Endothelial cell of umbilical vein (primary cell): ENCODE measurements at regions not wholly inside any gene's neighbourhood (a gene's known extent, or its start where the extent isn't known, plus 50 kb on each side); places are given as distances from the start of the nearest gene placed in this dataset.

ENCODE experiments used
- BruUV-seq: library from RNA; stranded (reverse); fragments of 400-500 nt; replicated peaks from 2 replicates; lab custom pipeline; 2021; lab: Mats Ljungman, UMichigan
- CTCF ChIA-PET: fragments of 300-600, 350-600 bp; sonication (Branson Sonifier 250); formaldehyde crosslinking; loops from one replicate; lab custom pipeline; 2021; ENCODE audit warnings: antibody characterized with exemption, inconsistent platforms; lab: Charles Lee
- POLR2A ChIA-PET: fragments of 300-600, 350-600 bp; sonication (Branson Sonifier 250); formaldehyde crosslinking; loops from one replicate; lab custom pipeline; 2021; ENCODE audit warnings: antibody characterized with exemption, inconsistent platforms; lab: Charles Lee
- DNase-seq: peaks from one replicate; pipeline ENCODE4 v3.0.0-alpha.2; 2011; ENCODE audit warnings: low read depth, low spot score
- FAIRE-seq: peaks from 2 replicates; lab custom pipeline; 2011; peaks lifted over from hg19 to GRCh38; lab: Jason Lieb, UNC
- H2AFZ ChIP-seq: 2 replicates; pipeline ENCODE4 v1.6.0; 2012; ENCODE audit warnings: low read depth, low read length, control low read depth, inconsistent platforms
- H3K27ac ChIP-seq: 2 replicates; pipeline ENCODE4 v1.5.1; 2011; ENCODE audit warnings: low read depth, mild to moderate bottlenecking, control low read depth, low read length, moderate library complexity; ENCODE audit not compliant: insufficient read depth
- H3K27me3 ChIP-seq, 2 experiments: 2 replicates each; pipeline versions ENCODE4 v1.6.0 to v1.6.1; 2011; ENCODE audit warnings: low read length in 2 of 2, mixed read lengths in 1 of 2; ENCODE audit not compliant: control insufficient read depth in 2 of 2, insufficient read depth in 2 of 2
- H3K36me3 ChIP-seq, 2 experiments: 2 replicates in 1 of 2; 3 replicates in 1 of 2; pipeline ENCODE4 v1.5.1; 2011; ENCODE audit warnings: low read length in 2 of 2, mild to moderate bottlenecking in 1 of 2, moderate library complexity in 1 of 2; ENCODE audit not compliant: control insufficient read depth in 2 of 2, insufficient read depth in 2 of 2; ENCODE audit errors: extremely low read depth in 1 of 2
- H3K4me1 ChIP-seq: 3 replicates; pipeline ENCODE4 v1.5.1; 2011; ENCODE audit warnings: mild to moderate bottlenecking, low read length; ENCODE audit not compliant: control insufficient read depth, insufficient read depth; ENCODE audit errors: extremely low read depth
- H3K4me2 ChIP-seq: 2 replicates; pipeline ENCODE4 v1.6.1; 2011; ENCODE audit warnings: low read length, control low read depth, mixed read lengths; ENCODE audit not compliant: insufficient read depth
- H3K4me3 ChIP-seq, 3 experiments: fragments of 200-600 bp in 1 of 3; sonication (generic), shearing (Covaris generic) in 1 of 3; replicated peaks in 1 of 3; 2 replicates each; pipeline ENCODE4 v1.5.1; 2011 to 2016; ENCODE audit warnings: control low read depth in 3 of 3, low read length in 3 of 3, mild to moderate bottlenecking in 2 of 3, inconsistent platforms in 1 of 3, low read depth in 1 of 3, moderate library complexity in 1 of 3; ENCODE audit not compliant: insufficient read depth in 1 of 3
- H3K79me2 ChIP-seq: 2 replicates; pipeline ENCODE4 v1.6.0; 2012; ENCODE audit warnings: low read length, inconsistent platforms; ENCODE audit not compliant: control insufficient read depth, insufficient read depth
- H3K9ac ChIP-seq: replicated peaks from 2 replicates; pipeline ENCODE3; 2011; ENCODE audit warnings: low read length, control low read depth; ENCODE audit not compliant: insufficient read depth; ENCODE audit errors: extremely low read depth
- H3K9me1 ChIP-seq: replicated peaks from 3 replicates; pipeline ENCODE4 v1.6.0; 2011; ENCODE audit warnings: mild to moderate bottlenecking, low read length; ENCODE audit not compliant: control insufficient read depth, insufficient read depth; ENCODE audit errors: extremely low read depth
- H3K9me3 ChIP-seq: replicated peaks from 2 replicates; pipeline ENCODE4 v1.5.1; 2012; ENCODE audit warnings: low read length, inconsistent platforms; ENCODE audit not compliant: control insufficient read depth, insufficient read depth
- H4K20me1 ChIP-seq: replicated peaks from 2 replicates; pipeline ENCODE3; 2011; ENCODE audit warnings: mild to moderate bottlenecking, low read length; ENCODE audit not compliant: control insufficient read depth, insufficient read depth; ENCODE audit errors: extremely low read depth
- FOS ChIP-seq: IDR thresholded peaks from 2 replicates; pipeline ENCODE4 v1.6.1; 2011; ENCODE audit warnings: mild to moderate bottlenecking, low read length, moderate library complexity, borderline replicate concordance; ENCODE audit not compliant: insufficient read depth
- GATA2 ChIP-seq: IDR thresholded peaks from 2 replicates; pipeline ENCODE4 v1.7.0; 2011; ENCODE audit warnings: low read depth, mild to moderate bottlenecking, moderate library complexity, mixed read lengths, low read length; ENCODE audit not compliant: insufficient read length, insufficient read depth
- JUN ChIP-seq: IDR thresholded peaks from 2 replicates; pipeline ENCODE4 v1.6.1; 2011; ENCODE audit warnings: borderline replicate concordance, low read depth; ENCODE audit not compliant: insufficient read length, insufficient read depth
- dilution Hi-C: fragments of 300-500 bp; cut with MboI; formaldehyde crosslinking; loops from one replicate; pipeline ENCODE4 v1.15.0; 2019; ENCODE audit warnings: low sequenced_read_pairs; ENCODE audit not compliant: extremely low pct_ligation_motif_present
- intact Hi-C: fragments of 100-400 bp; cut with micrococcal nuclease; formaldehyde crosslinking; loops from one replicate; pipeline ENCODE4 v1.10.0; 2022
- TF ChIP-seq, protein P1 (sequence below), 2 donors: IDR thresholded peaks; 1 replicate in 1 of 2; 2 replicates in 1 of 2; pipeline ENCODE4 v1.5.1; 2011; ENCODE audit warnings: low read length in 2 of 2, mild to moderate bottlenecking in 2 of 2, moderate library complexity in 2 of 2, control low read depth in 1 of 2, inconsistent platforms in 1 of 2, low read depth in 1 of 2; ENCODE audit not compliant: insufficient read depth in 1 of 2; ENCODE audit errors: extremely low read depth in 1 of 2
- TF ChIP-seq, protein P2 (sequence below): IDR thresholded peaks from 2 replicates; pipeline ENCODE4 v1.6.1; 2011; ENCODE audit not compliant: insufficient read depth, insufficient read length

DNA sequence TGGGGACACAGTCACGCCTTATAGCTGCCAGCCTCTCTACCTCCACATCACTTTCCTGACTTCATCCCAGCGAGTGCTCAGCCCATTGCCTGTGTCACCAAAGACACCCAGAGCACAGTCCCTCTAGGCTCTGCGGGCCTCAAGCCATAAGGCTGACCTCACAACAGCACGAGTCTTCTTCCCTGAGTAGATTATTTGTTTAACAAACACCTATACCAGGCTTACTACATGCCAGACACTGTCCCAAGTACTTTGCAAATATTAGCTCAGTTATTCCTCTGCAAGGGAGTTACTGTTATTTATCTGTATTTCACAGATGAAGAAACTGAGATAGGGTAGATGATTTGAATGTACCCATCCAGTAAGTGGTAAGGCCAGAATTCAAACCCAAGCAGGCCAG, 504.3 kb downstream of the COG6 start:
- no peak overlapping the region for H2AFZ ChIP-seq
- TF ChIP-seq, protein P1, sequence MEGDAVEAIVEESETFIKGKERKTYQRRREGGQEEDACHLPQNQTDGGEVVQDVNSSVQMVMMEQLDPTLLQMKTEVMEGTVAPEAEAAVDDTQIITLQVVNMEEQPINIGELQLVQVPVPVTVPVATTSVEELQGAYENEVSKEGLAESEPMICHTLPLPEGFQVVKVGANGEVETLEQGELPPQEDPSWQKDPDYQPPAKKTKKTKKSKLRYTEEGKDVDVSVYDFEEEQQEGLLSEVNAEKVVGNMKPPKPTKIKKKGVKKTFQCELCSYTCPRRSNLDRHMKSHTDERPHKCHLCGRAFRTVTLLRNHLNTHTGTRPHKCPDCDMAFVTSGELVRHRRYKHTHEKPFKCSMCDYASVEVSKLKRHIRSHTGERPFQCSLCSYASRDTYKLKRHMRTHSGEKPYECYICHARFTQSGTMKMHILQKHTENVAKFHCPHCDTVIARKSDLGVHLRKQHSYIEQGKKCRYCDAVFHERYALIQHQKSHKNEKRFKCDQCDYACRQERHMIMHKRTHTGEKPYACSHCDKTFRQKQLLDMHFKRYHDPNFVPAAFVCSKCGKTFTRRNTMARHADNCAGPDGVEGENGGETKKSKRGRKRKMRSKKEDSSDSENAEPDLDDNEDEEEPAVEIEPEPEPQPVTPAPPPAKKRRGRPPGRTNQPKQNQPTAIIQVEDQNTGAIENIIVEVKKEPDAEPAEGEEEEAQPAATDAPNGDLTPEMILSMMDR (IDR thresholded peaks at IDR 0.05; ENCODE audit: extremely low read depth in 1 of 2, insufficient read depth in 1 of 2, low read depth in 1 of 2, low read length in 2 of 2), result no peak
- TF ChIP-seq GATA2 (no peak), JUN (no peak)
- TF ChIP-seq, protein P2, sequence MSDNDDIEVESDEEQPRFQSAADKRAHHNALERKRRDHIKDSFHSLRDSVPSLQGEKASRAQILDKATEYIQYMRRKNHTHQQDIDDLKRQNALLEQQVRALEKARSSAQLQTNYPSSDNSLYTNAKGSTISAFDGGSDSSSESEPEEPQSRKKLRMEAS, result no peak
- H3K27me3 ChIP-seq, result no peaks in the 10 kb centered on the region
- dilution Hi-C loops (no loop called here), intact Hi-C loops (no loop called here)
- H3K4me1 ChIP-seq, result peaks cover 21% of the 10 kb centered on the region
- no peaks in the 10 kb centered on the region for H4K20me1 ChIP-seq
- BruUV-seq, result no TSS peak
- CTCF ChIA-PET, result no interaction called here
- H3K36me3 ChIP-seq, result no peaks in the 10 kb centered on the region
- no peak overlapping the region for H3K4me2 ChIP-seq
- no peak overlapping the region for H3K27ac ChIP-seq
- no peaks in the 10 kb centered on the region for H3K9me1 ChIP-seq
- no peaks in the 10 kb centered on the region for H3K9me3 ChIP-seq
- FAIRE-seq (no peak), DNase-seq (no peak)
- no peak overlapping the region for H3K4me3 ChIP-seq
- no peak overlapping the region for H3K9ac ChIP-seq
- POLR2A ChIA-PET, result no interaction called here
- no peaks in the 10 kb centered on the region for H3K79me2 ChIP-seq

DNA sequence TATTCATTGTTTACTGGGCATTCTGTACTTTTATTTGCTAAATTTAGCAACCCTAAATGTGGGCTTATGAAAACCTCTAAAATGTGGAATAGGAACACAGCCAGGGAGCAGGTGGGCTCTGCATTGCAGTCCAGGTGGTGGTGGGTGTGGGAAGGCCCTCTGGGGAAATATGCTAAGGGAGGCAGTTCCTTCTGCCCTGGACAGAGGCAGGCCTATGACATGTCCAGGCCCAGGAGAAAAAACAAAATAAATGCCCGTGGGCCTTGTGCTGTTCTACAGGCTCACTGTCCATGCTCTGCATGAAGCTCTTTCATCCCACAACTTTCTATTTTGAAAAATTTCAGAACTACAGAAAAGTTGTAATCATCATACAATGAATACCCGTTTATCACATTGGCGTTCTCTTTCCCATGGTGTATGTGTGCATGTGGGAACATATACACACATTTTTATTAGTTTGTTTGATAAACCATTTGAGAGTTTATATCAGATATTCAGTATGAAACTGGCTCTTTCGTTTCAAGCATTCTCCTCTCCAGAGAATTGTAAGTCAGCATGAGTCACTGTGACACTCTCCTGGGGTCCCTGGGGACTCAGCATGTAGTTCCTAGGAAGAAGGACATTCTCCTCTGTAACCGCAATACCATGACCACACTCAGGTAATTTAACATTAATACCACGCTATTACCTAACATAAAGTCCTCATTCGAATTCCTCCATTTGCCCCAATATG, 505.3 kb downstream of the COG6 start:
- Histone ChIP-seq H3K4me1 (peaks cover 27% of the 10 kb centered on the region), H2AFZ (no peak overlapping the region), H4K20me1 (no peaks in the 10 kb centered on the region), H3K4me3 (no peak overlapping the region), H3K36me3 (no peaks in the 10 kb centered on the region), H3K4me2 (no peak overlapping the region), H3K27me3 (no peaks in the 10 kb centered on the region), H3K79me2 (no peaks in the 10 kb centered on the region), H3K27ac (no peak overlapping the region), H3K9ac (no peak overlapping the region), H3K9me3 (no peaks in the 10 kb centered on the region), H3K9me1 (no peaks in the 10 kb centered on the region)
- ChIA-PET CTCF (interaction anchor here (1.0 kb wide), 1 partner anchor 7 kb away, joined by 3 read pairs; no protein-coding TSS in a partner anchor), POLR2A (no interaction called here)
- no peak for FAIRE-seq
- TF ChIP-seq, protein P1 (IDR thresholded peaks at IDR 0.05; ENCODE audit: extremely low read depth in 1 of 2, insufficient read depth in 1 of 2, low read depth in 1 of 2, low read length in 2 of 2), result no peak
- TF ChIP-seq JUN (no peak), FOS (peak; percentile 11), GATA2 (no peak)
- BruUV-seq, result no TSS peak
- intact Hi-C loops (no loop called here), dilution Hi-C loops (no loop called here)
- no peak for DNase-seq
